HepG2 (cell line): ENCODE measurements at regions not wholly inside any gene's neighbourhood (a gene's known extent, or its start where the extent isn't known, plus 50 kb on each side); places are given as distances from the start of the nearest gene placed in this dataset.
A peak's percentile ranks its signal among the peaks of the same experiment; 100 is the strongest.

Source experiments
- ATF4 ChIP-seq, 2 experiments: fragments of 450-650 bp in 1 of 2; sonication (generic) in 1 of 2; formaldehyde crosslinking; IDR thresholded peaks; 2 replicates each; pipeline versions ENCODE4 v1.5.0 to v1.8.0; 2020 to 2022; ENCODE audit warnings: mild to moderate bottlenecking in 1 of 2, missing genetic modification reagents in 1 of 2
- BHLHE40 ChIP-seq: IDR thresholded peaks from 2 replicates; pipeline ENCODE4 v1.6.1; 2011; ENCODE audit warnings: low read length, improper control_type of control experiment
- CHD2 ChIP-seq: IDR thresholded peaks from 2 replicates; pipeline ENCODE4 v1.6.1; 2011; ENCODE audit warnings: low read depth, low read length, improper control_type of control experiment
- CSRNP2 ChIP-seq: sonication (generic); formaldehyde crosslinking; conservative IDR thresholded peaks from 2 replicates; pipeline ENCODE4 v1.8.0; 2022; ENCODE audit warnings: low read depth, missing genetic modification reagents
- FOXC1 ChIP-seq: sonication (generic); formaldehyde crosslinking; IDR thresholded peaks from 2 replicates; pipeline ENCODE4 v1.8.0; 2022; ENCODE audit warnings: mild to moderate bottlenecking, missing genetic modification reagents, borderline replicate concordance
- POLR2AphosphoS5 ChIP-seq: IDR thresholded peaks from 2 replicates; pipeline ENCODE4 v1.6.1; 2012; ENCODE audit warnings: low read depth, low read length
- RELA ChIP-seq: sonication (generic); formaldehyde crosslinking; IDR thresholded peaks from 2 replicates; pipeline ENCODE4 v1.4.0; 2020; ENCODE audit warnings: missing genetic modification reagents
- SNAPC2 ChIP-seq: sonication (generic); formaldehyde crosslinking; IDR thresholded peaks from 2 replicates; pipeline ENCODE4 v1.8.1; 2022; ENCODE audit warnings: mild to moderate bottlenecking, missing genetic modification reagents
- TGIF2 ChIP-seq: IDR thresholded peaks from 2 replicates; pipeline ENCODE4 v1.6.1; 2016; ENCODE audit warnings: control low read depth, missing compliant biosample characterization
- YY1 ChIP-seq: IDR thresholded peaks from 2 replicates; pipeline ENCODE4 v1.6.1; 2011; ENCODE audit warnings: low read length, low read depth, moderate library complexity, mild to moderate bottlenecking; ENCODE audit not compliant: insufficient read depth, insufficient replicate concordance
- ZEB1 ChIP-seq: IDR thresholded peaks from 2 replicates; pipeline ENCODE4 v1.6.1; 2012; ENCODE audit warnings: mild to moderate bottlenecking, low read depth, inconsistent platforms; ENCODE audit not compliant: insufficient replicate concordance
- ZNF142 ChIP-seq: sonication (generic); formaldehyde crosslinking; IDR thresholded peaks from 2 replicates; pipeline ENCODE4 v1.4.0; 2020; ENCODE audit warnings: missing genetic modification reagents
- ZNF143 ChIP-seq: sonication (generic); formaldehyde crosslinking; IDR thresholded peaks from 2 replicates; pipeline ENCODE4 v1.4.0; 2020; ENCODE audit warnings: missing genetic modification reagents
- ZNF235 ChIP-seq: sonication (generic); formaldehyde crosslinking; IDR thresholded peaks from 2 replicates; pipeline ENCODE4 v1.8.1; 2023; ENCODE audit warnings: mild to moderate bottlenecking, missing genetic modification reagents, borderline replicate concordance
- ZNF556 ChIP-seq: sonication (generic); formaldehyde crosslinking; IDR thresholded peaks from 2 replicates; pipeline ENCODE4 v1.4.0; 2020; ENCODE audit warnings: mild to moderate bottlenecking, missing genetic modification reagents, borderline replicate concordance
- ZNF597 ChIP-seq: sonication (generic); formaldehyde crosslinking; IDR thresholded peaks from 2 replicates; pipeline ENCODE4 v1.5.0; 2020; ENCODE audit warnings: missing genetic modification reagents
- ZNF615 ChIP-seq: sonication (generic); formaldehyde crosslinking; IDR thresholded peaks from 2 replicates; pipeline ENCODE4 v1.5.0; 2020; ENCODE audit warnings: mild to moderate bottlenecking, missing genetic modification reagents, borderline replicate concordance
- ZNF619 ChIP-seq: sonication (generic); formaldehyde crosslinking; IDR thresholded peaks from 2 replicates; pipeline ENCODE4 v1.4.0; 2020; ENCODE audit warnings: mild to moderate bottlenecking, missing genetic modification reagents
- ZNF660 ChIP-seq: sonication (generic); formaldehyde crosslinking; IDR thresholded peaks from 2 replicates; pipeline ENCODE4 v1.5.1; 2020; ENCODE audit warnings: mild to moderate bottlenecking, low read depth, missing genetic modification reagents, borderline replicate concordance
- ZNF777 ChIP-seq: sonication (generic); formaldehyde crosslinking; IDR thresholded peaks from 2 replicates; pipeline ENCODE4 v1.4.0; 2020; ENCODE audit warnings: missing genetic modification reagents
- ZNF841 ChIP-seq: sonication (generic); formaldehyde crosslinking; IDR thresholded peaks from 2 replicates; pipeline ENCODE4 v1.8.1; 2023; ENCODE audit warnings: missing genetic modification reagents, borderline replicate concordance

GRCh38 chr13:50125554-50126262 lies 110.5 kb downstream of the KCNRG start (continued):
- TF ChIP-seq ATF4 (CRISPR knock-in tag; IDR thresholded peaks at IDR 0.05): peak in 1 of 2 experiments; percentile 13; a peak in 1 of 4 replicates
- no peak for TF ChIP-seq RELA (CRISPR knock-in tag)
- peak; percentile 89 for TF ChIP-seq ZNF777 (CRISPR knock-in tag)
- no peak for TF ChIP-seq CHD2
- TF ChIP-seq ZEB1: no peak
- TF ChIP-seq ZNF235 (CRISPR knock-in tag): peak; percentile 60; the same call in 1 of the 2 replicates
- TF ChIP-seq ZNF142 (CRISPR knock-in tag): peak; percentile 87; the same call in 1 of the 2 replicates
- no peak for TF ChIP-seq ZNF619 (CRISPR knock-in tag)
- TF ChIP-seq ZNF841 (CRISPR knock-in tag): no peak
- peak; percentile 95 for TF ChIP-seq BHLHE40
- TF ChIP-seq FOXC1 (CRISPR knock-in tag): peak; percentile 88
- TF ChIP-seq CSRNP2 (CRISPR knock-in tag): peak; percentile 89; the same call in 1 of the 2 replicates
- TF ChIP-seq ZNF556 (CRISPR knock-in tag): peak; percentile 81; the same call in 1 of the 2 replicates
- TF ChIP-seq ZNF597 (CRISPR knock-in tag): no peak
- no peak; the same call in 1 of the 2 replicates for TF ChIP-seq TGIF2
- no peak; the same call in 1 of the 2 replicates for TF ChIP-seq ZNF143
- no peak; the same call in 1 of the 2 replicates for TF ChIP-seq ZNF660 (CRISPR knock-in tag)
- no peak for TF ChIP-seq ZNF615
- peak; percentile 40 for TF ChIP-seq YY1
- peak; percentile 30; the same call in 1 of the 2 replicates for TF ChIP-seq POLR2AphosphoS5
- peak; percentile 82; the same call in 1 of the 2 replicates for TF ChIP-seq SNAPC2 (CRISPR knock-in tag)
